ENCODE measurements at regions not wholly inside any gene's neighbourhood (a gene's known extent, or its start where the extent isn't known, plus 50 kb on each side); places are given as distances from the start of the nearest gene placed in this dataset.

- DNase-seq = no peak
- Histone ChIP-seq H3K27ac (no peak overlapping the region), H3K4me3 (no peak overlapping the region), H3K4me1 (no peaks in the 10 kb centered on the region), H3K9me3 (no peaks in the 10 kb centered on the region), H3K27me3 (no peaks in the 10 kb centered on the region), H3K36me3 (ENCODE audit: low read depth, missing control alignments) (no peaks in the 10 kb centered on the region)
- intact Hi-C loops (cut with DNase I; ENCODE audit: low total_unique reads) = no loop called here
- TF ChIP-seq POLR2A (IDR thresholded peaks at IDR 0.05) = no peak
- TF ChIP-seq, protein P1, sequence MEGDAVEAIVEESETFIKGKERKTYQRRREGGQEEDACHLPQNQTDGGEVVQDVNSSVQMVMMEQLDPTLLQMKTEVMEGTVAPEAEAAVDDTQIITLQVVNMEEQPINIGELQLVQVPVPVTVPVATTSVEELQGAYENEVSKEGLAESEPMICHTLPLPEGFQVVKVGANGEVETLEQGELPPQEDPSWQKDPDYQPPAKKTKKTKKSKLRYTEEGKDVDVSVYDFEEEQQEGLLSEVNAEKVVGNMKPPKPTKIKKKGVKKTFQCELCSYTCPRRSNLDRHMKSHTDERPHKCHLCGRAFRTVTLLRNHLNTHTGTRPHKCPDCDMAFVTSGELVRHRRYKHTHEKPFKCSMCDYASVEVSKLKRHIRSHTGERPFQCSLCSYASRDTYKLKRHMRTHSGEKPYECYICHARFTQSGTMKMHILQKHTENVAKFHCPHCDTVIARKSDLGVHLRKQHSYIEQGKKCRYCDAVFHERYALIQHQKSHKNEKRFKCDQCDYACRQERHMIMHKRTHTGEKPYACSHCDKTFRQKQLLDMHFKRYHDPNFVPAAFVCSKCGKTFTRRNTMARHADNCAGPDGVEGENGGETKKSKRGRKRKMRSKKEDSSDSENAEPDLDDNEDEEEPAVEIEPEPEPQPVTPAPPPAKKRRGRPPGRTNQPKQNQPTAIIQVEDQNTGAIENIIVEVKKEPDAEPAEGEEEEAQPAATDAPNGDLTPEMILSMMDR (IDR thresholded peaks at IDR 0.05) = no peak
- WGBS, 2 donors = 43 to 62% methylated on average over 4 of the region's 4 CpGs
These were observed 156.0 kb downstream of the BAMBI start for GRCh38 chr10:28833313-28833712.

GRCh38 chr10:28836435-28836743 is 159.1 kb downstream of the BAMBI start:
- DNase-seq = no peak
- intact Hi-C loops (cut with DNase I; ENCODE audit: low total_unique reads) = no loop called here
- Histone ChIP-seq H3K9me3 (no peaks in the 10 kb centered on the region), H3K27me3 (no peaks in the 10 kb centered on the region), H3K36me3 (ENCODE audit: low read depth, missing control alignments) (no peaks in the 10 kb centered on the region), H3K4me1 (peaks cover 5% of the 10 kb centered on the region), H3K4me3 (no peak overlapping the region), H3K27ac (no peak overlapping the region)
- TF ChIP-seq POLR2A (IDR thresholded peaks at IDR 0.05) = no peak
- TF ChIP-seq, protein P1 (IDR thresholded peaks at IDR 0.05) = no peak

GRCh38 chr10:28837613-28838390 is 160.5 kb downstream of the BAMBI start:
- WGBS, 2 donors = 51 to 65% methylated on average over 3 of the region's 3 CpGs
- H3K36me3 ChIP-seq (ENCODE audit: low read depth, missing control alignments) = no peaks in the 10 kb centered on the region
- no peak overlapping the region for H3K4me3 ChIP-seq
- no peak for DNase-seq
- H3K4me1 ChIP-seq = peaks cover 5% of the 10 kb centered on the region
- TF ChIP-seq POLR2A (IDR thresholded peaks at IDR 0.05) = no peak
- TF ChIP-seq, protein P1 (IDR thresholded peaks at IDR 0.05) = no peak
- H3K27ac ChIP-seq = no peak overlapping the region
- H3K9me3 ChIP-seq = no peaks in the 10 kb centered on the region
- H3K27me3 ChIP-seq = no peaks in the 10 kb centered on the region
- intact Hi-C loops (cut with DNase I; ENCODE audit: low total_unique reads) = no loop called here

DNA sequence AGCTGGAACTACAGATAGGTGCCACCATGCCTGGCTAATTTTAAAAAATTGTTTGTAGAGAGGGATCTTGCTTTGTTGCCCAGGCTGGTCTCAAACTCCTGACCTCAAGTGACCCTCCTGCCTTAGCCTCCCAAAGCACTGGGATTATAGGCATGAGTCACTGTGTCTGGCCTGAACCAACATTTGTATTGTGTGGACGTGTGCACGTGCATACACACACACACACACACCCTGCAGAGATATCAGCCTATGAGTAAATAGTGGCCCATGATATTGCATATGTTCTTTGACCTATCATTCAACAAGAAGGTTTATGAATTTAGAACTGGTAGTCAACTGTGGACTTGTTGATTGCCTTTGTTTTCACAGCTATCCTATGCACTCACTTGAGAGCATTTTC is 161.6 kb downstream of the BAMBI start:
- WGBS, 2 donors = 81 to 84% methylated on average over 2 of the region's 2 CpGs
- no peak overlapping the region for H3K27ac ChIP-seq

More for the DNA sequence above, 161.6 kb downstream of the BAMBI start:
- TF ChIP-seq, protein P1 (IDR thresholded peaks at IDR 0.05) = no peak
- no peak for TF ChIP-seq POLR2A (IDR thresholded peaks at IDR 0.05)
- Histone ChIP-seq H3K4me3 (no peak overlapping the region), H3K4me1 (peaks cover 5% of the 10 kb centered on the region), H3K36me3 (ENCODE audit: low read depth, missing control alignments) (no peaks in the 10 kb centered on the region), H3K27me3 (no peaks in the 10 kb centered on the region), H3K9me3 (no peaks in the 10 kb centered on the region)
- no peak for DNase-seq
- intact Hi-C loops (cut with DNase I; ENCODE audit: low total_unique reads) = no loop called here
